Endothelial cell of umbilical vein (primary cell): ENCODE measurements at regions not wholly inside any gene's neighbourhood (a gene's known extent, or its start where the extent isn't known, plus 50 kb on each side); places are given as distances from the start of the nearest gene placed in this dataset.

Experiments
- EZH2 ChIP-seq: IDR thresholded peaks from 2 replicates; pipeline ENCODE4 v1.6.1; 2012; ENCODE audit warnings: borderline replicate concordance, low read depth, mild to moderate bottlenecking, moderate library complexity, low read length, inconsistent platforms; ENCODE audit not compliant: severe bottlenecking
- JUN ChIP-seq: IDR thresholded peaks from 2 replicates; pipeline ENCODE4 v1.6.1; 2011; ENCODE audit warnings: borderline replicate concordance, low read depth; ENCODE audit not compliant: insufficient read length, insufficient read depth
- POLR2AphosphoS5 ChIP-seq: IDR thresholded peaks from 2 replicates; pipeline ENCODE4 v1.6.1; 2012; ENCODE audit warnings: low read depth, mild to moderate bottlenecking, control low read depth, low read length, moderate library complexity; ENCODE audit not compliant: insufficient read depth

DNA sequence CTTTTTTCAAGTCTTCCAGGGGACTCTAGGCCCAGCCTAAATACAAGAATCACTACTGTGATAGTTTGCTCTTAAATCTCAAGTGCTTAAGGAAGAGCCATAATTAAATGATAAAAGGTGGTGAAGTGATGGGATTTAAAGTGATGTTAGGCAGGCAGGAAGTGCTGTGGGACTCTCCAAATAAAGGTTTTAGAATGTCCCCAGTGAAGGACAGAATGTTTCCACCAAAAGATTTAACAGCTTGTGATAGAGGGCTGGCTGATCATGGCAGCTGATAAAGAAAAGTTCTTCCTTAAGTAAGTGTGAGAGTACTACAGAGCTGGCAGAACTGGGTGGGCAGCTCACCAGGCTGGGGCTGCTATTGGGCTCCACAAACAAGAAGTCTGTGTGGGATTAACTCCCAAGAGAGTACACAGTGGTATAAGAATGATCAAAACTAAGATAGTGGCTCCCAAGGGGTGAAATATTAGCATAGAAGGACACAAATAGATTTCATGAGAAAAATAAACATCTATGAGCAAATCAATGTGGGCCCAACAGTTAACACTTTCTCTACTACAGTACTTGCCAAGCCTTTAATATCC lies 637.2 kb upstream of the CPEB2 start:
- TF ChIP-seq JUN (no peak), EZH2 (no peak), POLR2AphosphoS5 (no peak)
